ENCODE measurements at regions not wholly inside any gene's neighbourhood (a gene's known extent, or its start where the extent isn't known, plus 50 kb on each side); places are given as distances from the start of the nearest gene placed in this dataset.

DNA sequence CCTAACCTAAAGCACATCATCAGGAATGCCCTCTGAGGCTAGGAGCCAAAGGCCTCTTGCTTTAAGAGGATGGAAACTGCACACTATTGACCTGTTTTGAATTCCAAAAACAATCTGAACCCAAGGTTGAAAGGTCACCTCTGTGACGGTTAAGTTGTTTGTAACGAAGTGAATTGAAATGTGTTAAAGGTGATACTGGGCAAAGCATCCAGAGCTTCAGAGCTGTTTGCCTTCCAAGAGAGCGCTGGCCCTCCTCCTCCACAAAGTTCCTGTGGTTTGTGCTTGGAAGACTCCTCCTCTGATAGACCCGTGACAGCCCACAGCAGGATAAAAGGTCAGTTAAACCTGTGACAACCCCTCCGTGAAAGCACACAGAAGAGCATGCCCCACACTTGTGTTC lies 133.7 kb upstream of the CTTNBP2 start:
- no peak for DNase-seq (ENCODE audit: low spot score)
- intact Hi-C loops (cut with DNase I), result no loop called here

- intact Hi-C loops (cut with DNase I), result no loop called here
- DNase-seq (ENCODE audit: low spot score), result no peak
These were observed 136.2 kb upstream of the CTTNBP2 start for GRCh38 chr7:118009419-118009818.

- intact Hi-C loops (cut with DNase I), result no loop called here
- no peak for DNase-seq (ENCODE audit: low spot score)
These were observed 138.4 kb upstream of the CTTNBP2 start for GRCh38 chr7:118011652-118012051.

GRCh38 chr7:118013252-118014010 lies 140.2 kb upstream of the CTTNBP2 start:
- intact Hi-C loops (cut with DNase I), result no loop called here
- no peak for DNase-seq (ENCODE audit: low spot score)

- DNase-seq (ENCODE audit: low spot score), result no peak
- intact Hi-C loops (cut with DNase I), result no loop called here
These were observed 149.3 kb upstream of the CTTNBP2 start for GRCh38 chr7:118022546-118022945.

GRCh38 chr7:118026791-118027190 lies 153.6 kb upstream of the CTTNBP2 start:
- no peak for DNase-seq (ENCODE audit: low spot score)
- intact Hi-C loops (cut with DNase I), result no loop called here

- DNase-seq (ENCODE audit: low spot score), result no peak
- intact Hi-C loops (cut with DNase I), result no loop called here
These were observed 155.0 kb upstream of the CTTNBP2 start for GRCh38 chr7:118028226-118028625.

GRCh38 chr7:118029826-118030422 lies 154.0 kb upstream of the LSM8 start:
- intact Hi-C loops (cut with DNase I), result no loop called here
- DNase-seq (ENCODE audit: low spot score), result no peak

DNA sequence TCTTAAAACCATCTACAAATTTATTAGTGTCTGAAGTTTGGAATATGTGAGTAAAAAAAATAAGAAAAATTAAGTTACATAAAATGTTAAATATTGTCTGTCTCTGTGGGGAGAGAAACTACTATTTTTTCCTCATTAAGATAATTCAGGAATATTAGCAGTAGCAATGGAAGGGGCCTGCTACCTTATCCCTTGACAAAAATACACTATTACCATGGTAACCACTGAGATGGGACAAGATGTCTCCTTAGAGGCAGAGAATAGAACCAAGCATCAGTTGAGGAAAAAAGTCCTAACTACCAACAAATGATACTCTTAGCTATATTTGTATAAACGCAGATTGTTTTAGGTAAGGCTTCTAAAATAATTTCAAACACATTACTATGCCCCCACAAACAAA lies 150.7 kb upstream of the LSM8 start:
- intact Hi-C loops (cut with DNase I), result no loop called here
- DNase-seq (ENCODE audit: low spot score), result no peak

DNA sequence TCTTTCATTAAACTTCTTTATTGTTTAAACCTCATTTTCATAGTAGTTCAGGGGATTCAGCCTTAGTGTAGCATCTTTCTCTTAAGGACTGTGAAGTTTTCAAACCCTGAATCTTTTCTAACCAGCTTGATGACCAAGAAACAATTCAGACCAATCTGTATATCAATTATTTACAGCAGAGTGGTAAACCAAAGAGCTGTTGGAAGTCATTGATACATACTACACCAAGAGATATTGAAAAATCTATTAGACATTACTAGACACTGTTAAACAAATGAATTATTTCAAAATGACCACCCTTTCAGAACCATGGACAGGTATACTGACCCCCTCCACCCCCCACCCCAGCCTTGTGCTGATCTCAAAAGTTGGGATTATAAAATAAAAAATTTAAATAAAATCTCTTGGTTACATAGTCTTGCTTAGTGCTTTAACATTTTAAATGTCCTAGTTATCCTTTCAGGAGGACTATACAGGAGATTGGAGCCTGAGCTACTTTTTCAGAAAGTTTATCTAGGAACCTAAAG lies 143.9 kb upstream of the LSM8 start:
- intact Hi-C loops (cut with DNase I), result no loop called here
- DNase-seq (ENCODE audit: low spot score), result no peak

- intact Hi-C loops (cut with DNase I), result no loop called here
- no peak for DNase-seq (ENCODE audit: low spot score)
These were observed 143.4 kb upstream of the LSM8 start for GRCh38 chr7:118040562-118040961.

DNA sequence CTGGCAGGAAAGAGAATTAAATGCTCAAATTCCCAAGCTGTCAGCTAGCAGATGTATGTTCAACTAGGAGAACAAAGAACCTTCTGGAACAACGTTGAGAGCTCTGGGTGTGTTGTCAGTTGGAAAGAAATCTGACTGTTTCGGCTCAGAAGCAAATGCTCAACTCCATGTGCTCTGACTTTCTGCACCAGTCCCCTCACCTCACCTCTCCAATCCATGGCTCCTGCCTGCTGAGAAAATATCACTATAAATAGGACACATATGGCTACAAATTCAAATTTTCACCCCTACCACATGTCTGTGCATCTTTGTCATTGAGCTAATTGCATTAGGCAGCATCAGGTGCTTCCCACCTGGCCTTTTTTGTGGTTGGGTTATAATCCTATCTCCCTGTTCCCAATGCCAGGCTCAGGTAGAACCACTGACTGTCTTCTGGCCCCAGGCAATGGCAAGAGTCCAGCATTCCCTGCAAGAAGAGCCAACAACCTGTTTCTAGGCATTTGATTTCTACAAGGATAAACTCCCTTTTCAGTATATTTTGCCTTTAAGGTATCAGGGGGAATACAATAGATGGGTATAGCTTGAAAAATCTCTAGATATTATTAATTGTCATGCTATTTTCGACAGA lies 142.6 kb upstream of the LSM8 start:
- intact Hi-C loops (cut with DNase I), result no loop called here
- DNase-seq (ENCODE audit: low spot score), result no peak

DNA sequence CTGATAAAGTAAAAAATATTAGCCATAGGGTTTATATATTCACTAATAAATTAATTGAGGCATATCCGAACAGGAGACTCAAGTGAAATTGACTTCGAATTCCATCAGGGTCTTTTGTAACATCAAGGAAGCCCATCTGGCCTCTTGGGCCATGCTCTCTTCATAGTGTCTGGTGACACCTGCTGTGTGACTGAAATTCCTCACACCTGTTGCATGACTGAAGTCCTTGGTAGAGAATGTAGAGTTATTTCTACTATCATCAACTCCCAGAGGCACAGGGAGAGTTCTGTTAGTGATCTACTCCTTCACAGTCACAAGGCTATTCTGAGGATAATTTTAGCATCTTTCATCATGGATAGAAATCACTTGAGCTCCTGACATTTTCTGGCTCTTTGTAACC lies 138.3 kb upstream of the LSM8 start:
- DNase-seq (ENCODE audit: low spot score), result no peak
- intact Hi-C loops (cut with DNase I), result no loop called here

- no peak for DNase-seq (ENCODE audit: low spot score)
- intact Hi-C loops (cut with DNase I), result no loop called here
These were observed 137.9 kb upstream of the LSM8 start for GRCh38 chr7:118046086-118046485.

DNA sequence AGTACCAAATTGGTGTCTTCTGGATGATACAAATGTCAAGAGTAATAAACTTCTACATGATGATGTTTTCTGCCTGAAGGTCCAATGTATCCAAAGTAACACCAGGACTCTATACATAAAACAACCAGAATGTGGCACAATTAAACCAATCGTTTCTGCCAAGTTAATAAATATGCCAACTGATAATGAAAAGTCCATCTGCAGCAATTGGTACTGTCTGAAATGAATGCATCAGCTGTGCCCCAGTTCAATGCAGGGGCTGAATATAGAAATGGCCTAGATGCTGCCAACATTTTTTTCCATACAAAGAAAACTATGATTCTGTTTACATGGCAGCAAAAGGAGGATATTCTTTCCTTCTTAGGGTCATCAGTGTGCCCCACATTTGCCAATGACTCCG lies 137.2 kb upstream of the LSM8 start:
- intact Hi-C loops (cut with DNase I), result no loop called here
- no peak for DNase-seq (ENCODE audit: low spot score)

GRCh38 chr7:118052336-118052735 lies 131.6 kb upstream of the LSM8 start:
- no peak for DNase-seq (ENCODE audit: low spot score)
- intact Hi-C loops (cut with DNase I), result no loop called here

GRCh38 chr7:118053353-118053752 lies 130.6 kb upstream of the LSM8 start:
- intact Hi-C loops (cut with DNase I), result no loop called here
- DNase-seq (ENCODE audit: low spot score), result no peak

- no peak for DNase-seq (ENCODE audit: low spot score)
- intact Hi-C loops (cut with DNase I), result no loop called here
These were observed 129.4 kb upstream of the LSM8 start for GRCh38 chr7:118054529-118054928.

DNA sequence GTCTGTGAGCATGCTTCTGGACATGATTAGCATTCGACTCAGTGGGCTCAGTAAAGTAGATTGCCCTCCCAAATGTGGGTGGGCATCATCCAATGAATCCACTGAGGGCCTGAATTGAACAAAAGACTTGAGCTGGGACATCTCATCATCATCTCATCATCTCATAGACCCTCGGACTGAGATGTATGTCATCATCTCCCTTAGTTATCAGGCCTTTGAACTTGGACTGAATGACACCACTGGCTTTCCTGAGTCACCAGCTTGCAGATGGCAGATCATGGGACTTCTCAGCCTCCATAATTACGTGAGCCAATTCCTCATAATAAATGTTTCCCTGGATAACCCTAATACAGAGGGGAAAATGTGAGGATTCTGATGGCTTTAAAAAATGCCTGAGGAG lies 128.3 kb upstream of the LSM8 start:
- intact Hi-C loops (cut with DNase I), result no loop called here
- no peak for DNase-seq (ENCODE audit: low spot score)

DNA sequence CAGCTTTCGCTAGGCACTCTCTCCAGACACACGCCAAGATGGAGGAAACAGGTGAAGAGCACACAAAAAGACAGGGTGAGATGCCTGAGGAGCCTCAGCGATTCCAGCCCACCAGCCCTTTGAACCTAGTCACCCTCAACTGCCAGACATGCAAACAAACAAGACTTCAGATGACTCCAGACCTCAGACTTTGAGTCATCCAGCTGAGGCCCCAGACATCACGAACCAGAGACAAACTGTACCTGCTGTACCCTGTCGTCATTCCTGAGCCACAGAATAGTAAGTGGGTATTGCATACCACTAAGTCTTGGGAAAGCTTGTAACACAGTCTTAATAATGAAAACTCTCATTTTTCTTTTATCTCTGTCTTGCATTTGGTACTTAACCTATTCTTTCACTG lies 126.6 kb upstream of the LSM8 start:
- no peak for DNase-seq (ENCODE audit: low spot score)
- intact Hi-C loops (cut with DNase I), result no loop called here

GRCh38 chr7:118059209-118059608 lies 124.8 kb upstream of the LSM8 start:
- intact Hi-C loops (cut with DNase I), result no loop called here

More at GRCh38 chr7:118059209-118059608, 124.8 kb upstream of the LSM8 start:
- DNase-seq (ENCODE audit: low spot score), result no peak
